A549 (cell line): ENCODE measurements at regions not wholly inside any gene's neighbourhood (a gene's known extent, or its start where the extent isn't known, plus 50 kb on each side); places are given as distances from the start of the nearest gene placed in this dataset.

Experiments used
- CTCF ChIP-seq: fragments of >200 bp; sonication (Bioruptor Twin); formaldehyde crosslinking; IDR thresholded peaks from 3 replicates; pipeline ENCODE4 v1.5.1; 2016
- EHMT2 ChIP-seq: fragments of 200-600 bp; sonication (generic); IDR thresholded peaks from 2 replicates; pipeline ENCODE4 v1.6.1; 2016; ENCODE audit warnings: antibody characterized with exemption, low read depth, mild to moderate bottlenecking, moderate library complexity
- HDAC2 ChIP-seq: fragments of 200-600 bp; sonication (generic); IDR thresholded peaks from 2 replicates; pipeline ENCODE4 v1.6.1; 2016
- KDM1A ChIP-seq: fragments of 200-600 bp; sonication (generic); IDR thresholded peaks from 2 replicates; pipeline ENCODE4 v1.6.1; 2016; ENCODE audit warnings: low read depth, mild to moderate bottlenecking

DNA sequence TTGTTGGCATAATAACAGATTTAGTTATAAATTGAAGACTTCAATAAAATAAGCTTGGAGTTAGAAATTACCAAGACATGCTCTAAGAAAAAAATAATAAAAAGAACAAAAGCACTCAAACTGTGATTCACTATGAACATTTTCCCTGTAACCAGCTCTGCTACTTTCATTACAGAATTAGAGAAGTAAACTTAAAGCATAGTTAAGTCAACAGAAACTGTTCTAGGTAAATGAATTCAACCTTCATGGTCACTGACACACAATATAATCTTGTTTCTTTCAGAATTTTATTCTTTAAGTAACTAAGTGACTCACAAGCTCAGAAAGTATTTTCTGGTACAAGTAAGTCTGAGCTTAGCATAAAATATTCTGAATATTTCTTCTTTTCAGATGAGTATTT, 136.3 kb downstream of the KLF5 start:
- TF ChIP-seq HDAC2 (no peak), CTCF (no peak), KDM1A (no peak), EHMT2 (no peak)
